ES-I3 (cell line): ENCODE measurements at regions not wholly inside any gene's neighbourhood (a gene's known extent, or its start where the extent isn't known, plus 50 kb on each side); places are given as distances from the start of the nearest gene placed in this dataset.

ENCODE experiments used
- H3K36me3 ChIP-seq: 2 replicates; pipeline ENCODE4 v1.6.1; 2013; ENCODE audit warnings: mild to moderate bottlenecking, low read length, control low read depth, moderate library complexity; ENCODE audit not compliant: insufficient read depth
- H3K4me1 ChIP-seq: 2 replicates; pipeline ENCODE4 v1.6.1; 2013; ENCODE audit warnings: mild to moderate bottlenecking, control low read depth, low read length; ENCODE audit not compliant: insufficient read depth
- H3K9ac ChIP-seq: 2 replicates; pipeline ENCODE4 v1.6.1; 2013; ENCODE audit warnings: low read depth, mild to moderate bottlenecking, low read length, moderate library complexity
- H3K9me3 ChIP-seq: 2 replicates; pipeline ENCODE4 v1.6.1; 2013; ENCODE audit warnings: mild to moderate bottlenecking, low read length, moderate library complexity; ENCODE audit not compliant: control insufficient read depth, insufficient read depth

DNA sequence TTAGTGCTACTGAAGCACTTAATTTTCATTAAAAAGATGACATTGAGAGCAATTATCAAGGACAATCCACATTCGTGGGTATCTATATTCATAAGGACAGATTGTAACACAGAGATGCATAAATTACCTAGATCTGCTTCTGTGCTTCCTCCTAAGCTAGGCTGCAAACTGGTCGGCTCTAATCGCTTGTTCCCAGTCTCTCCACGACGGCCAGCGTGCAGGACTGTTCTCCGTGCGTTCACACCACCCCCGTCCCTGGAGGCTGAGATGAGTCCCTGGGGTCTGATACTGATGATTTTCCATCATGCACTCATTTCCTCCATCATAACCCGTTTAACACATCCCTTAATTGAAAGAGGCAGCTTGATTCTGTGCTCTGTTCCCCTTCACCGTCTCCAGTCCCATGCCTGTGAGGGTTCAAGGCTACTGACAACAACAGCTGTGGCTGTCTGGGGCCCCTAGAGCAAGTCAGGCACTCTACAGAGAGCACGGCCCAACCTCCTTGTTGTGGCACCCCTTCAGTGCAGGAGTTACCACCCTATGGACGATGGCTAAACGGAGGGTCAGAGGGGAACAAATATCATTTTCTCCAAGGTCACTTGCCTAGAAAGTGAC lies 469.6 kb downstream of the NPHP4 start:
- Histone ChIP-seq H3K4me1 (no peaks in the 10 kb centered on the region), H3K9ac (no peak overlapping the region), H3K9me3 (no peaks in the 10 kb centered on the region), H3K36me3 (no peaks in the 10 kb centered on the region)

DNA sequence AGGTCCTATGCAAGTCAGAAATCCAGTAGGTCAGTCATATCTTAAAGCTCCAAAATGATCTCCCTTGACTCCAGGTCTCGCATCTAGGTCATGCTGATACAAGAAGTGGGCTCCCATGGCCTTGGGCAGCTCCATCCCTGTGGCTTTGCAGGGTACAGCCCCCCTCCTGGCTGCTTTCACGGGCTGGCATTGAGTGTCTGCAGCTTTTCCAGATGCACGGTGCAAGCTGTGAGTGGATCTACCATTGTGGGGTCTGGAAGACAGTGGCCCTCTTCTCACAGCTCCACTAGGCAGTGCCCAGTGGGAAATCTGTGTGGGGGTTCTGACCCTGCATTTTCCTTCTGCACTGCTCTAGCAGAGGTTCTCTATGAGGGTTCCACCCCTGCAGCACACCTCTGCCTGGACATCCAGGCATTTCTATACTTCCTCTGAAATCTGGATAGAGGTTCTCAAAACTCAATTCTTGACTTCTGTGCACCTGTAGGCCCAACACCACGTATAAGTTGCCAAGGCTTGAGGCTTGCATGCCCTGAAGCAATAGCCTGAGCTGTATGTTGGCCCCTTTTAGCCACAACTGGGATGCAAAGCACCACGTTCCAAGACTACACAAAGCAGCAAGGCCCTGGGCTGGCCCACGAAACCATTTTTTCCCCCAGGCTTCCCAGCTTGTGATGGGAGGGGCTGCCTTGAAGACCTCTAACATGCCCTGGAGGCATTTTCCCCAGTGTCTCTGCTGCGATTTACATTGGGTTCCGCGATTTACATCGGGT lies 472.7 kb downstream of the NPHP4 start:
- H3K4me1 ChIP-seq = no peaks in the 10 kb centered on the region
- H3K36me3 ChIP-seq = no peaks in the 10 kb centered on the region
- no peaks in the 10 kb centered on the region for H3K9me3 ChIP-seq
- no peak overlapping the region for H3K9ac ChIP-seq

DNA sequence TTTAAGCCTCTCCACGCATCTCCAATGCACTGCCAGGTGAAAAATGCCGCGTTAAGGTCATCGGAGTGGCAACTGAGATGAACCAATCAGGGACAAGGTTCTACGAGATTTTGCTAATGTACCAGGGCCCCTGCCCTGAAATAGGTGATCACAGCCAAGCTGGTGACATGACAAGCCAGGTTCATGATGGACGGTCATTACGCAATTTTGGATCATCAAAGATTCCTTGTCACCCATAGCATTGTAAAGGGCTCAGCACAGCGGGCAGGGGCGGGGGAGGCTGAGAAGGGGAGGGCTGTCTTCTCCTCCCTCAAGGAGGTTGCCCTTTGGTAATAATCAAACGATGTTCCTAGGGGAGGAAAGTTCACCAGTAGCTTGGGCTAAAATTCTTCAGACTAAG lies 475.5 kb downstream of the NPHP4 start:
- Histone ChIP-seq H3K4me1 (no peaks in the 10 kb centered on the region), H3K9me3 (no peaks in the 10 kb centered on the region), H3K36me3 (no peaks in the 10 kb centered on the region), H3K9ac (no peak overlapping the region)

DNA sequence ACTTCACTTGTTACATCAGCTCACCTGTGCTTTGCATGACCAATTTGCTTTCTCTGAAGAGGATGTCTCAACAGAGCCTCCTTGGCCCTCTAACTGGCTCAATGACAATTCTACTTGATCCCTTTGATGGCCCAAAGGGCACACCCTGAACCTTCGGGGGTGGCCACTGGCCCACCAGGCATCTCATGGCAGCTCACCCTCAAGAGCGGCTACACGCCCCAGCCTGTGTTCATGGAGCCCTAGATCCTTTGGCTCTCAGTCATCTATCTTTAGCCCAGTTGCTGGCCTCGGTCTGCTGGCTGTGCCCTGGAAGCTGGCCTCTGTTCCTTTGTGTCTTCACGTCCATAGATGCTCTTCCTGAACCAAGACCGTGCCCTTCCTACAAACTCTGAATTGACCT lies 476.7 kb downstream of the NPHP4 start:
- H3K9me3 ChIP-seq = no peaks in the 10 kb centered on the region
- H3K36me3 ChIP-seq = no peaks in the 10 kb centered on the region
- no peak overlapping the region for H3K9ac ChIP-seq
- no peaks in the 10 kb centered on the region for H3K4me1 ChIP-seq

DNA sequence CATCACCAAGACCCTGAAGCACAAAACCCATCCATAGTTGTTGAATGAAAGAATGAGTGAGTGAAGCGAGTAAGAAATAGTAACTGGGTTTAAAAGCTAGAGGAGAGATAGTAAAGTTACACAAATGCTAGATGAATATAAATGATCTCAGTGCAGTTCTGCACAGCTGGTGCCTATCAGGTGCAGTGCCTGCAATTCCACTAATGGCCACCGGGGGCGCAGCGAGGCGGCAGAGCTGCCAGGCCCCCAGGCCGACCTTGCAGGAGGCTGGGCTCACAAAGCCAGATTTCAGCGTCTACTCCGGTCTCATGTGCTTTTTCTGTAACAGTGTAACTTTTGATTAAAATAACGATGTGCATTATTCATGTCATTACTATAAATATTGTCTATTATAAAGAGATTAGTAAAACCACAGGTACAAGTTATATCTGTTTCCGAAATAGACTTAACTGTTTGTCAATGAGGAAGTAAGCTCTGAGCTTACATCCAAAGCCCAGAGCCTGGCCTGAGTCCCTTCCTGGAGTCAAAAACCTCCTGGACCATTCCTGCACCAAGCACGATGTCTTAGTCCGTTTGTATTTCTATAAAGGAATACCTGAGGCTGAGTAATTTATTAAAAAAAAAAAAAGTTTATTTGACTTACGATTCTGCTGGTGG lies 477.6 kb downstream of the NPHP4 start:
- no peaks in the 10 kb centered on the region for H3K9me3 ChIP-seq
- H3K4me1 ChIP-seq = no peaks in the 10 kb centered on the region

DNA sequence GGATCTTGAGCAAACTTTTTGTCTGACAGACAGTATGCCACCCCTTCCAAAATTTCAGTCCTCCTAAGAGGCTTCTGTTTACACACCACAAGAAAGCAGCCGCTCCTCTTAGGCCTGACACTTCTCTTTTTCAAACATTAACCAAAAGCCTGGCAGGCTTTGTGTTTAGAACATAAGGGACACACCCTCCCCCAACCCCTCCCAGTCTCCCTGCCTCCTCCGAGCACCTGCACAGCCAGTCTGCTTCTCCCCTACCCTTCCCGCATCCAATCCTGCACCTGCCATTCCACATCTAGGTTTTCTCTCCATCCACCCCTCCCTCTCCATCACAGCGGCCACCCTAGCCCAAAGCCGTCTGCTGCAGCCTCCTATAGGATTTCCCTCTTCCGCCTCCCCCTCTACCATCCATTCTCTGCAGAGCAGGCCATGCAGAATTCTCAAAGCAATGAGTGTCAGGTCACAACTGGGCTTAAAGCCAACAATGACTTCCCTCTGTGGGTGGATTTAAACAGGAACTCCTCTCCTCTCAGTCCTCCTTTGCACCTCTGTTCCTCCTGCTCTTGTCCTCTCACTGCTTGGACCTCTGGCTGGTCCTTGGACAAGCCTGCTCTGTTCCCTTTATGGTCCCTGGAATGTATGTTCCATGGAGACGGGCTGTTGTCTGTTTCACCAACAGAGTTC lies 478.2 kb downstream of the NPHP4 start:
- Histone ChIP-seq H3K9me3 (no peaks in the 10 kb centered on the region), H3K9ac (no peak overlapping the region), H3K4me1 (no peaks in the 10 kb centered on the region), H3K36me3 (no peaks in the 10 kb centered on the region)

More for the DNA sequence above, 477.6 kb downstream of the NPHP4 start:
- Histone ChIP-seq H3K36me3 (no peaks in the 10 kb centered on the region), H3K9ac (no peak overlapping the region)

DNA sequence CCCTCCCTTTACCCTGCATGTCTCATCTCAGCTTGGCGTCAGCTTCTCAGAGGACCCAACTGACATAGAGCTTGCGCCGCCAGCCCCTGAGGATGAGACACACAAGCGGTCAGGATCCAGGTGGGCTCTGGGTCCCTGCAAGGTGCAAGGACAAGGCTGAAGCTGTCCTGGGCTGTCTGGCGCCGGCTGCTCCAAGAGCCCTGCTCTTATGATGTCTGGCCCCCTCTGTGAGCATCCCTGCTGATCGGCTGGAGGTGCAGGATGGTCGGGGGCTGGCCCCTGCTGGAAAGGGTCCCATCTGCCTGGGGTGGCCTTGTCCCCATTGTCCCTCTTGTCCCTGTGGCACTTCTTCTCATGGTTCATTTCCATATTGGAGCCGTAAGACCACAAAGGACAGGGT lies 479.0 kb downstream of the NPHP4 start:
- H3K9me3 ChIP-seq = no peaks in the 10 kb centered on the region
- H3K4me1 ChIP-seq = no peaks in the 10 kb centered on the region
- H3K36me3 ChIP-seq = no peaks in the 10 kb centered on the region
- H3K9ac ChIP-seq = no peak overlapping the region

DNA sequence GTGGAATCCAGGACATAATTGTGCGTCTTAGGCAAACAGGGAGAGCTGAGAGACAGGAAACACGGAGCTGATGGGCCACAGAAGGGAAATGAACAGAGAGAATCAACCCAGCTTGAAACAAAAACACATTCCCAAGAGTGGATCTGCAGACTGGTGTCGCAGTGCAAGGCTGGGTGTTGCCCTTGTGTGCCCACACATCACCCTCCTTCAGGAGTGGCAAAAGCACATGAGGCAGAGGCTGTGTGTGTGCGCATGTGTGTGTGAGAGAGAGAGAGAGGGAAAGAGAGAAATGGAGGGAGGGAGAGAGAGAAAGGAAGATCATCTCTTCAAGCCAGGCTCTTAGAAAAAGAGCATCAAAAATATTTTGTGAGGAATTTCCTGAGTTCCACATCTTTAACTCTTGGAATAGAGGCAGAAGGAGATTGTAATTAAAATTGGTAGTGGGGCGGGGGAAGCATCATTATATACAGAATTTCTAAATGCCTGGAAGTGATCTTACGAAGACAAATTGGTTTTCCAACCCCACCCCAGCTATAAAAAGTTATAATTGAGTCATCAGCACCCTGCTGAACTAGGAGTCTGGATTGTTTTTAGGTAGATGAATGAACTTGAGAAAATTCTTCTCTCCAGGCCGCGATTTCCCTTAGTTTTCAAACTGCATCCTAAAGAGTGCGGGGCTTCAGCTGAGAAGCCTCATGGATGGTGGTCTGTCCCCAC lies 480.7 kb downstream of the NPHP4 start:
- Histone ChIP-seq H3K9ac (no peak overlapping the region), H3K36me3 (no peaks in the 10 kb centered on the region), H3K9me3 (no peaks in the 10 kb centered on the region), H3K4me1 (no peaks in the 10 kb centered on the region)

DNA sequence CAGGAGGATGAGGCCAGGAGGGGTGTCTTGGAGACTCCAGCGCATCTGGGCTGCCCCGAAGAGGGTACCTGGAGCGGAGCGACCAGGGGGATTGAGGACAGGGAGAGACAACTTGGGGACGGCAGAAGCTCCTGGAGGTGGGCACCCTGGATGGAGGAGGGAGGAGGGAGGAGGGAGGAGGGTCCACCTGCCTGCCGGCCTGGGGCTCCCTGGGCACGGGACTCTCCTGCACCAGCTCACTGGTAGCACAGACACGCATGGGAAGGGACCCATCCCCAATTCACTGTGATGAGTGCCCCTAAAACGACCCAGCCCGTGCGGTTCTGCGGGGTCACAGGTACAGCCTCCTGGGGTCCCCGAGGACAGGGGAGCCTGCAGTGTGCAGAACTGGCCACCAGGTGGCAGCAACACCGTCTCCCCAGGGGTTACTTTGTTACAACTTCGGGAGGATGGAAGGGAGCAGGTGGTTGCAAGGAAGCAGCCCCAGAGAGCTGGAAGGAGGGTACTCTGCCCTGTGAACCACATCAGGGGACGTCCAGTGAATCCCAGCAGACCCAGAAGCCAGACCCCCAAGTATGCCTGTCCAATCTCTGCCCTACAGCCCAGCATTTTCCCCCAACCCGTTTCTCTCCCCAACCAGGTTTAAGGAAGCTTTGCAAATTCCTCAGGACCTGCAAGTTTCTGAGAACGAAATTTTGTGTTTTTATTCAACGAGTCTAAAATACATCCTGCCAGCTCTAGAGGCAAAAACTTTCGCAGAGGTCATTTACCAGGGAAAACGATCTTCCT lies 482.4 kb downstream of the NPHP4 start:
- Histone ChIP-seq H3K4me1 (no peaks in the 10 kb centered on the region), H3K36me3 (no peaks in the 10 kb centered on the region), H3K9me3 (no peaks in the 10 kb centered on the region), H3K9ac (no peak overlapping the region)

DNA sequence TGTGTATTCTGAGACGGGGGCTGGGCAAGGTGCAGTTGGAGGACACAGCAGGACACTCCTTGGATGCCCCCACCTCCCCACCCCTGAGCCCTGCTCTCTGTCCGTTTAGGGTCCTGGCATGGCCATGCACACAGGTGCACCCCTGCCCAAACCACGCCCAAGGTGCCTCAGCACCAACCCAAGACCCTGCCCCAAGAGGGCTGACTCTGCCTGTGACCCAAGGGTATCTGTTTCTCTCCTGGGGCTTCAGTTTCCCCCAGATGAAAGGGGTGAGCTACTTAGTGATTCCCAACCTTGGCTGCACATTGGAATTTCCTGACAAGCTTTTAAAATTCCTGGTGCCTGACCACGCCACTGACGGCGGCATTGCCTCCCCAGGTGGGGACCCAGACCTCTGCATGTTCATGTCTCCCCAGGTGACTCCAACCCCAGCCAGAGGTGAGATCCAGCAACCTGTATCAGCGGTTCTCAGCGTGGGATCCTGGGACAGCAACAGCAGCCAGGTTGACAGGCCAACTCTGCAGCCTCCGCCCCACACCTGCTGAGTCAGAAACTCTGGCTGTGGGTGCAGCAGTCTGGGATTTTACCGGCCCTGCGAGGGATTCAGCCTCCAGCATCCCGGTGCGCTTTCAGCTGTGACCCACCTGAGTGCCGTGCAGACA lies 483.4 kb downstream of the NPHP4 start:
- Histone ChIP-seq H3K9me3 (no peaks in the 10 kb centered on the region), H3K9ac (no peak overlapping the region), H3K36me3 (no peaks in the 10 kb centered on the region), H3K4me1 (no peaks in the 10 kb centered on the region)

DNA sequence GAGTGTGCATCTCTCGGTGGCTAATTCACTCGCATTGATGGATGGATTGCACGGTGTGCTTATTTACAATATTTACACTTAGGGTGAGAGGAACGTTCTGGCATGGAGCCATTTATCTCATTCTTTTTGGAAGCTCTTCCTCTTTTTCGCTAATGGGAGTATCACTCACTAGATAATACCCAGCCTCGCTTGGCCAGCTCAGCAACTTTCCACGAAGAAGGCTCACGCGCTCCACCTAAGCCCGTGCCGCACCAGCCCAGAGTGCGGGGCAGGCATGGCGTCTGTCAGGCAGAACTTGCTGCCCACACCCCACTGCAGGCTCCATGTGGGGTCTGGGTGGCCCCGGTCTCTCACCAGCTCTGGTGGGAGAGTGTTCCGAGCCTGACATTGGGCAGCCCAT lies 484.9 kb downstream of the NPHP4 start:
- H3K9ac ChIP-seq = no peak overlapping the region
- no peaks in the 10 kb centered on the region for H3K36me3 ChIP-seq
- no peaks in the 10 kb centered on the region for H3K9me3 ChIP-seq
- H3K4me1 ChIP-seq = no peaks in the 10 kb centered on the region

DNA sequence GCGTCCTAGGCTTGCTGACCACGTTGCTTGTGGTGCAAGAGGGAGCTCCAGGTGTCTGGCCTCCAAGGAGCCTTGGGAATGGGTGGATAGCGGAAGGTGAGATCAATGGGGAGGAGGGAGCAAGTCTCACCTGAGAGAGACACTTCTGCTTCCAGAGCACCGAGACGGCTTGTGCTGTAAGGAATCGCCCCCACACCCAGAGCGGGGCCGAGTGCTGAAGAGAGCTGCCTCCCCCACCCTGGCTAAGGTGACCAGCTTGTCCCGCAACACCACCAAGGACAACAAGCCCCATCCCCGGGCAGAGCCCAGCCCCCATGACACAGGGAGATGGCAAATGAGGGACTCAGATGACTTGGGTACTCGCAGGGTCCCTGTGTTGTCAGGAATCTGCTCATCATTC lies 485.6 kb downstream of the NPHP4 start:
- Histone ChIP-seq H3K9me3 (no peaks in the 10 kb centered on the region), H3K36me3 (no peaks in the 10 kb centered on the region), H3K4me1 (no peaks in the 10 kb centered on the region), H3K9ac (no peak overlapping the region)

DNA sequence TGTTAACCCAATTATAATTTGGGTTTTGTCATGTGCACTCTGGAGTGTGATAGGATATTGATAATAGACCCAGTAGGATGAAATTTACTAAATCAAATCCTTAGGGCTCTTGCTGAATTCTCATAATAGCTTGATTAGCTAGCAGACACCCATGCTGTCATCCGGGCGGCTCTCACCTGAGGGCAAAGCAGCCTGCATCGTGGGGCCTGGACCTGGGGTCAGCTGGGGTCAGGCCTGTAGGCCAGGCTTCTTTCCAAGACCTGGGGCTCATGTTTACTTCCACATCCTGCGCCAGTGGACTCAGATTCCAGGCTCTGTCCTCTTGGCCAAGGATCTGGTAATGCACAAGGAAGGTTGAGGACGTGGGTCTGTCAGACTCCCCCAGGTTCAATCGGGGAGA lies 486.3 kb downstream of the NPHP4 start:
- Histone ChIP-seq H3K9me3 (no peaks in the 10 kb centered on the region), H3K9ac (no peak overlapping the region), H3K36me3 (no peaks in the 10 kb centered on the region), H3K4me1 (no peaks in the 10 kb centered on the region)
